GM12874 (cell line): ENCODE measurements at regions not wholly inside any gene's neighbourhood (a gene's known extent, or its start where the extent isn't known, plus 50 kb on each side); places are given as distances from the start of the nearest gene placed in this dataset.

Source experiments
- CTCF ChIP-seq: IDR thresholded peaks from 2 replicates; pipeline ENCODE4 v1.5.1; 2011; ENCODE audit warnings: low read depth, mild to moderate bottlenecking, control low read depth, low read length, moderate library complexity; ENCODE audit not compliant: insufficient read depth

- TF ChIP-seq CTCF, result no peak
These were observed 152.7 kb downstream of the CD47 start for GRCh38 chr3:107938143-107938542.

- TF ChIP-seq CTCF, result no peak
These were observed 156.0 kb downstream of the CD47 start for GRCh38 chr3:107934808-107935207.

GRCh38 chr3:107933450-107933849, 157.4 kb downstream of the CD47 start:
- TF ChIP-seq CTCF, result no peak

GRCh38 chr3:107931326-107931725, 159.5 kb downstream of the CD47 start:
- TF ChIP-seq CTCF, result no peak

GRCh38 chr3:107929088-107929487, 161.7 kb downstream of the CD47 start:
- TF ChIP-seq CTCF, result no peak

GRCh38 chr3:107928084-107928445, 162.8 kb downstream of the CD47 start:
- no peak for TF ChIP-seq CTCF

GRCh38 chr3:107927361-107928083, 163.3 kb downstream of the CD47 start:
- peak; percentile 95 for TF ChIP-seq CTCF
